Dedifferentiated amniotic fluid mesenchymal stem cell (primary cell): ENCODE measurements at regions not wholly inside any gene's neighbourhood (a gene's known extent, or its start where the extent isn't known, plus 50 kb on each side); places are given as distances from the start of the nearest gene placed in this dataset.

Experiments used
- DNase-seq: peaks from one replicate; pipeline ENCODE4 v3.0.0-alpha.2; 2016; ENCODE audit errors: extremely low spot score

DNA sequence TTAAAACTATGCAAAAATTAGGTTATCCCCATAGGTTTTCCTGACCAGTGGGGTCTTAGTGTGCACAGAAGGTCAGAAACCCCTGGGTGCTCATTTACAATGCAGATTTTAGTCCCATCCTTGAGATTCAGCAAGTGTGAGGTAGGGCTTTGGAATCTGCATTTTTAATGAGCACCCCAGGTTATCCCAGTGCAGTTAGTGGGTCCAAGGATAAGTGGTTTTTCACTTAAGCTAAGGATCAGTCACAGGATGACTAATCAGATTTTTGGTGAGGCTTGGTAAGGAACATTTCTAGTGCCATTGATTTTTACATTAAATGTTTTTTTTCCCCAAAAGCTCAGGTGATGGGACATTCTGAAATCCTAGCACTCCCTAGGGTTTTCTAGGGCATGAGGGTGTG, 50.7 kb upstream of the MGAT5 start:
- no peak for DNase-seq
